ENCODE measurements at regions not wholly inside any gene's neighbourhood (a gene's known extent, or its start where the extent isn't known, plus 50 kb on each side); places are given as distances from the start of the nearest gene placed in this dataset.

GRCh38 chr13:89746554-89746953, 1600.9 kb upstream of the MIR17HG start:
- ATAC-seq (ENCODE audit: low read depth): no peak
- POLR2A ChIA-PET (ENCODE audit: unreplicated experiment): no interaction called here

More at GRCh38 chr13:89746554-89746953, 1600.9 kb upstream of the MIR17HG start:
- no peak for DNase-seq
- no peaks in the 10 kb centered on the region; the same call in 1 of the 2 replicates for H3K9me3 ChIP-seq (ENCODE audit: control insufficient read depth, insufficient read depth, low read length)
- H2BK120ac ChIP-seq (ENCODE audit: low read depth, low read length): no peak overlapping the region
- H2BK5ac ChIP-seq (ENCODE audit: low read depth, low read length, poor library complexity, severe bottlenecking): no peak overlapping the region
- no peak overlapping the region for H3K4me2 ChIP-seq (ENCODE audit: low read depth, low read length)
- H3K4me3 ChIP-seq (ENCODE audit: insufficient read depth, low read depth, low read length): no peak overlapping the region
- no peak overlapping the region for H2AK5ac ChIP-seq (ENCODE audit: low read depth, low read length)
- in situ Hi-C loops (cut with MboI; ENCODE audit: low sequenced_read_pairs): no loop called here
- intact Hi-C loops (cut with micrococcal nuclease): no loop called here
- no peaks in the 10 kb centered on the region for H3K4me1 ChIP-seq (ENCODE audit: control insufficient read depth, insufficient read depth, low read length)
- no peak overlapping the region for H3K9ac ChIP-seq (ENCODE audit: low read depth, low read length)
- no peak overlapping the region for H4K5ac ChIP-seq (ENCODE audit: low read depth, low read length)
- H3K23ac ChIP-seq (ENCODE audit: low read depth, low read length): no peak overlapping the region
- no peak overlapping the region for H3K27ac ChIP-seq (ENCODE audit: insufficient read depth, low read length)
- CTCF ChIA-PET: no interaction called here
- no CpG with 5 or more reads among the region's 2 CpGs for WGBS, 2 experiments (ENCODE audit: extremely low coverage in 2 of 2, insufficient read length in 1 of 2)
- H2AFZ ChIP-seq (replicated peaks; ENCODE audit: low read length, poor library complexity): no peak overlapping the region
- no peak overlapping the region for H4K91ac ChIP-seq (ENCODE audit: insufficient read depth, low read depth, low read length)
- H3K79me1 ChIP-seq (ENCODE audit: low read depth in 1 of 2, low read length in 2 of 2): no peaks in the 10 kb centered on the region
- no peak overlapping the region for H2AK9ac ChIP-seq (replicated peaks; ENCODE audit: low read depth, low read length, poor library complexity)
- no peak overlapping the region for H2BK15ac ChIP-seq (ENCODE audit: low read depth, low read length)
- no peaks in the 10 kb centered on the region for H3K9me1 ChIP-seq (ENCODE audit: insufficient read depth, low read length)
- H2BK20ac ChIP-seq (ENCODE audit: low read depth, low read length): no peak overlapping the region
- dilution Hi-C loops (cut with HindIII; ENCODE audit: low sequenced_read_pairs, unreplicated experiment): no loop called here
- no peak overlapping the region for H3K18ac ChIP-seq (ENCODE audit: low read depth, low read length)
- no TSS peak for BruUV-seq (replicated peaks)
- no peak overlapping the region for H3K14ac ChIP-seq (replicated peaks; ENCODE audit: low read depth, low read length)
- no peak overlapping the region for H4K8ac ChIP-seq (ENCODE audit: low read depth in 2 of 2, low read length in 2 of 2)
- H3K36me3 ChIP-seq (ENCODE audit: control insufficient read depth, insufficient read depth, low read length): no peaks in the 10 kb centered on the region
- no peak overlapping the region for H3K56ac ChIP-seq (ENCODE audit: extremely low read depth, insufficient read depth, low read length)
- TF ChIP-seq CTCF (conservative IDR thresholded peaks at IDR 0.05; ENCODE audit: low read depth, low read length) (no peak), BHLHE40 (IDR thresholded peaks at IDR 0.05; ENCODE audit: low read depth, low read length) (no peak), USF2 (IDR thresholded peaks at IDR 0.05; ENCODE audit: low read depth, low read length) (no peak), SMC3 (IDR thresholded peaks at IDR 0.05; ENCODE audit: low read depth, low read length) (no peak), CHD1 (IDR thresholded peaks at IDR 0.05; ENCODE audit: low read depth, low read length) (no peak), RFX5 (IDR thresholded peaks at IDR 0.05; ENCODE audit: low read depth, low read length) (no peak), CEBPB (IDR thresholded peaks at IDR 0.05; ENCODE audit: low read depth, low read length) (no peak), NFE2L2 (IDR thresholded peaks at IDR 0.05; ENCODE audit: low read depth, low read length) (no peak)
- no peak overlapping the region for H3K4ac ChIP-seq (ENCODE audit: low read depth, low read length)
- no peaks in the 10 kb centered on the region for H3K27me3 ChIP-seq (ENCODE audit: control insufficient read depth, insufficient read depth, low read length)
- H4K20me1 ChIP-seq (ENCODE audit: insufficient read depth, low read length): no peaks in the 10 kb centered on the region

Measured in IMR-90 (cell line).